Caco-2 (cell line): ENCODE measurements at regions not wholly inside any gene's neighbourhood (a gene's known extent, or its start where the extent isn't known, plus 50 kb on each side); places are given as distances from the start of the nearest gene placed in this dataset.

ENCODE experiments used
- BruUV-seq: library from RNA; stranded (reverse); fragments of 400-500 nt; replicated peaks from 2 replicates; lab custom pipeline; 2021; lab: Mats Ljungman, UMichigan
- CTCF ChIA-PET: fragments of 300-600 bp; sonication (Branson Sonifier 250); formaldehyde crosslinking; loops from one replicate; lab custom pipeline; 2022; ENCODE audit warnings: antibody characterized with exemption; lab: Charles Lee
- POLR2A ChIA-PET: fragments of 300-600 bp; sonication (Branson Sonifier 250); formaldehyde crosslinking; loops from one replicate; lab custom pipeline; 2022; ENCODE audit warnings: antibody characterized with exemption; lab: Charles Lee
- DNase-seq, 2 experiments: peaks; one replicate each; pipeline versions ENCODE4 v3.0.0 to v3.0.0-alpha.2; 2020 to 2022
- H3K27me3 ChIP-seq: replicated peaks from 2 replicates; pipeline ENCODE4 v1.6.0; 2011; ENCODE audit warnings: low read length; ENCODE audit not compliant: control insufficient read depth, insufficient read depth
- H3K36me3 ChIP-seq: 2 replicates; pipeline ENCODE4 v1.5.1; 2011; ENCODE audit warnings: low read length; ENCODE audit not compliant: control insufficient read depth, insufficient read depth
- H3K4me1 ChIP-seq: fragments of 250-450 bp; sonication (Bioruptor Pico); 2 replicates; pipeline ENCODE4 v1.5.1; 2020; ENCODE audit warnings: mild to moderate bottlenecking
- H3K4me3 ChIP-seq: 2 replicates; pipeline ENCODE4 v1.5.1; 2011; ENCODE audit warnings: low read depth, mild to moderate bottlenecking, control low read depth, low read length
- H3K9me3 ChIP-seq: fragments of 250-450 bp; sonication (Bioruptor Pico); 2 replicates; pipeline ENCODE4 v1.5.1; 2020; ENCODE audit warnings: mild to moderate bottlenecking, moderate library complexity
- H3K27ac Mint-ChIP-seq: one replicate; pipeline ENCODE4 v1.8.0; 2022; ENCODE audit warnings: mixed read lengths; ENCODE audit not compliant: unreplicated experiment
- H3K27me3 Mint-ChIP-seq: one replicate; pipeline ENCODE4 v1.8.0; 2022; ENCODE audit warnings: mixed read lengths; ENCODE audit not compliant: insufficient read depth, unreplicated experiment
- H3K36me3 Mint-ChIP-seq: one replicate; pipeline ENCODE4 v1.8.0; 2022; ENCODE audit warnings: mild to moderate bottlenecking, mixed read lengths; ENCODE audit not compliant: insufficient read depth, unreplicated experiment
- H3K4me1 Mint-ChIP-seq: one replicate; pipeline ENCODE4 v1.8.0; 2022; ENCODE audit warnings: low read depth, mixed read lengths; ENCODE audit not compliant: unreplicated experiment
- H3K4me3 Mint-ChIP-seq: one replicate; pipeline ENCODE4 v1.8.0; 2022; ENCODE audit warnings: mild to moderate bottlenecking, moderate library complexity, mixed read lengths; ENCODE audit not compliant: unreplicated experiment
- H3K9me3 Mint-ChIP-seq: one replicate; pipeline ENCODE4 v1.8.0; 2022; ENCODE audit warnings: mixed read lengths; ENCODE audit not compliant: unreplicated experiment
- CTCF ChIP-seq, 2 experiments: fragments of 200-600 bp in 1 of 2; IDR thresholded peaks; 1 replicate in 1 of 2; 2 replicates in 1 of 2; pipeline versions ENCODE4 v1.5.1 to v1.8.0; 2011 to 2022; ENCODE audit warnings: antibody characterized with exemption in 1 of 2, control low read depth in 1 of 2, inconsistent platforms in 1 of 2, low read depth in 1 of 2, low read length in 1 of 2, mild to moderate bottlenecking in 1 of 2, moderate library complexity in 1 of 2; ENCODE audit not compliant: insufficient read depth in 1 of 2, severe bottlenecking in 1 of 2, unreplicated experiment in 1 of 2
- intact Hi-C: fragments of 100-400 bp; cut with micrococcal nuclease; formaldehyde crosslinking; loops from one replicate; pipeline ENCODE4 v1.10.0; 2022; ENCODE audit not compliant: unreplicated experiment

DNA sequence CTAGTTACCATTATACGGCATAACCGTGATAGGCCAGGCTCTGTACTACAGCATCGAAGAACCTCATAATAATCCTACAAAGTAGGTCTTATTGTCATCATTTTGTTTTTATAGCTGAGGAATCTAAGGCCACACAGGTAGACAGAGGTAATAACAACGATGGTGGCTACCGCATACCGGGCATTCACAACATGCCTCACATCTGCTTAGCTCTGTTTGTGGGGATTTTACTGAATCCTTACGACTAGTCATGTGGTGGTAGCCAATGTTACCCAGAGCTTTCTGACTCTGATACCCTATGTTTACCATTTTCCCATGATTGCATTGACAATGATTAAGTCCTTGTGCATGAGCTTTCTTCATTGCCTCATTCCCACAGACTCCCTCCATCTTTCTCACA lies 269.4 kb downstream of the TCF7L2 start:
- no TSS peak for BruUV-seq
- Histone ChIP-seq H3K27me3 (no peaks in the 10 kb centered on the region), H3K36me3 (no peaks in the 10 kb centered on the region), H3K4me1 (0 out of 2 replicates have a peak, but pooled peaks cover 3% of the 10 kb centered on the region), H3K9me3 (no peaks in the 10 kb centered on the region), H3K4me3 (no peak overlapping the region)
- CTCF ChIA-PET, result interaction anchor here (0.5 to 0.9 kb wide), 2 partner anchors 82 to 233 kb away, joined by 3 to 6 read pairs; no protein-coding TSS in a partner anchor
- no peak overlapping the region for H3K27ac Mint-ChIP-seq
- H3K27me3 Mint-ChIP-seq, result peaks cover 7% of the 10 kb centered on the region
- no peaks in the 10 kb centered on the region for H3K36me3 Mint-ChIP-seq
- TF ChIP-seq CTCF (IDR thresholded peaks at IDR 0.05; ENCODE audit: insufficient read depth in 1 of 2, low read depth in 1 of 2, low read length in 1 of 2, severe bottlenecking in 1 of 2, unreplicated experiment in 1 of 2), result no peak
- POLR2A ChIA-PET, result interaction anchor here (0.6 kb wide), 1 partner anchor 77 kb away, joined by 4 read pairs; no protein-coding TSS in a partner anchor
- intact Hi-C loops, result loop anchor here (10.0 kb wide), 1 partner anchor 655 kb away; no protein-coding TSS in a partner anchor
- peaks cover 7% of the 10 kb centered on the region for H3K4me1 Mint-ChIP-seq
- H3K9me3 Mint-ChIP-seq, result no peaks in the 10 kb centered on the region
- no peak overlapping the region for H3K4me3 Mint-ChIP-seq
- no peak for DNase-seq

DNA sequence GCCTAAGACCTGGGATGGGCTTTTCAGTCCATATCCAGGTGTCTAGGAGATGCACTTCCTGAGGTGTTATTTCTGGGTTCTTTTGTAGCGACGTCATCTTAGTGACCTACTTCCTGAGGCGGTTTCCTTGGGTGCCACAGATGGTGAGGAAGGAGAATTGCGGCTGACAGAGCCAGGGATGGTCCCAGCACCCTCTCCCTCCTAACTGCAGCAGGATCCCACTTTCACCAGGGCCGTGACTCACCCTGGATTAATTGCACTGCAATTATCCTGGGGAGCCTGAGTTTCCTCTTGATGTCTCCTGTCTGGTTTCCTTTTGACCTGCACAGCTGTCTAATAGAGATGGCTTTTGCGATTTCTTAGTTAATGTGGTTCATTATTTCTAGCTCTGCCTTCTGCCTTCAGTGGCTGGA lies 271.7 kb downstream of the TCF7L2 start:
- BruUV-seq, result no TSS peak
- H3K4me1 Mint-ChIP-seq, result no peaks in the 10 kb centered on the region
- no peaks in the 10 kb centered on the region for H3K4me1 ChIP-seq
- H3K4me3 ChIP-seq, result no peak overlapping the region
- POLR2A ChIA-PET, result no interaction called here
- no peaks in the 10 kb centered on the region for H3K36me3 ChIP-seq
- DNase-seq, result peak in 1 of 2 experiments; percentile 29
- H3K9me3 Mint-ChIP-seq, result no peaks in the 10 kb centered on the region
- CTCF ChIA-PET, result no interaction called here
- H3K27me3 Mint-ChIP-seq, result peaks cover 4% of the 10 kb centered on the region
- H3K4me3 Mint-ChIP-seq, result no peak overlapping the region
- intact Hi-C loops, result no loop called here
- H3K27ac Mint-ChIP-seq, result no peak overlapping the region
- no peaks in the 10 kb centered on the region for H3K9me3 ChIP-seq
- H3K27me3 ChIP-seq, result no peaks in the 10 kb centered on the region
- peak in 1 of 2 experiments; percentile 14 for TF ChIP-seq CTCF (IDR thresholded peaks at IDR 0.05; ENCODE audit: insufficient read depth in 1 of 2, low read depth in 1 of 2, low read length in 1 of 2, severe bottlenecking in 1 of 2, unreplicated experiment in 1 of 2)
- no peaks in the 10 kb centered on the region for H3K36me3 Mint-ChIP-seq

DNA sequence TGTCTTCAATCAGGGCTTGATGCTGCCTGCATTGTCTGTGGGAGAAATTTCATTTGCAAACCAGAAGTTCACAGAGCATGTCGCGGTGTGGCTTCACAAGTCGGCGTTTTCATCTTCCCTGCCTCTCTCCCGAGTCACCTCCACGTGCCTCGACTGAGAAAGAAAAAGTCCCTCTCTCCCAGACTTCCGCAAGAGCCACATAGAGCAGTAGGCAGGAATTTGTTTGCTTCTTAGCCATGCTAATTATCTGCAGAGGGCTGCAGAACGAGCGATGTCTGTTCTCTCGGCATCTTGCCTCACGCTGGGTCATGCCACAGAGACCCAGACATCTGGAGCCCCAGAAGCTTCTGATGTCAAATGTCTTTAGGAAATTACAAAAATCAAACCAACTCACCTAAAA lies 272.2 kb downstream of the TCF7L2 start:
- no peak for TF ChIP-seq CTCF (IDR thresholded peaks at IDR 0.05; ENCODE audit: insufficient read depth in 1 of 2, low read depth in 1 of 2, low read length in 1 of 2, severe bottlenecking in 1 of 2, unreplicated experiment in 1 of 2)
- BruUV-seq, result no TSS peak
- H3K4me1 Mint-ChIP-seq, result no peaks in the 10 kb centered on the region
- intact Hi-C loops, result no loop called here
- no peak overlapping the region for H3K4me3 Mint-ChIP-seq
- DNase-seq, result no peak
- H3K4me3 ChIP-seq, result no peak overlapping the region
- H3K9me3 ChIP-seq, result no peaks in the 10 kb centered on the region
- no peaks in the 10 kb centered on the region for H3K4me1 ChIP-seq
- no peaks in the 10 kb centered on the region for H3K27me3 ChIP-seq
- peaks cover 4% of the 10 kb centered on the region for H3K27me3 Mint-ChIP-seq
- H3K36me3 ChIP-seq, result no peaks in the 10 kb centered on the region
- H3K27ac Mint-ChIP-seq, result no peak overlapping the region
- ChIA-PET CTCF (no interaction called here), POLR2A (no interaction called here)
- H3K9me3 Mint-ChIP-seq, result no peaks in the 10 kb centered on the region
- no peaks in the 10 kb centered on the region for H3K36me3 Mint-ChIP-seq
